HuH-7.5 (cell line): ENCODE measurements at regions not wholly inside any gene's neighbourhood (a gene's known extent, or its start where the extent isn't known, plus 50 kb on each side); places are given as distances from the start of the nearest gene placed in this dataset.

Source experiments
- DNase-seq: peaks from one replicate; pipeline ENCODE4 v3.0.0; 2011; ENCODE audit warnings: low spot score

- no peak for DNase-seq
Measured at GRCh38 chr14:62546862-62547474, 498.3 kb downstream of the KCNH5 start.

GRCh38 chr14:62557416-62557815 lies 487.8 kb downstream of the KCNH5 start:
- DNase-seq: no peak

DNA sequence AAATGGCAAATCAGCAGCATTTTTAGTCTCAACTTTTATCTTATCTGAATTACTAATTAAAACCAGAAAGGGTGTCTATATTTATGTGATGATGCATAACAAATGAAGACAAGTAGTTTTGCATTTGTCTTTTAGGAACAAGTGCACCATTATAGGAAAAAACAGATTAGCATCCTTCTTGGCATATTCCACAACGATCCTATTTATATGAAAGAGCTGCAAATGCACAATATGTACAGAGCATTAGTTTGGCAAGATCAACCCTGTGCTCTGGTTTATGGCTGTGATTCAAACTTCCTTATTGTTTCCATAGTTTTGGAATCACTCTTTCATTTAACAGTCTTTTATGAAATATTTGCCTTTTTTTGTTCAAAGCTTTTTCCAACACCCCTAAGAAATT lies 486.8 kb downstream of the KCNH5 start:
- DNase-seq: no peak

GRCh38 chr14:62585247-62585646 lies 460.0 kb downstream of the KCNH5 start:
- no peak for DNase-seq

DNA sequence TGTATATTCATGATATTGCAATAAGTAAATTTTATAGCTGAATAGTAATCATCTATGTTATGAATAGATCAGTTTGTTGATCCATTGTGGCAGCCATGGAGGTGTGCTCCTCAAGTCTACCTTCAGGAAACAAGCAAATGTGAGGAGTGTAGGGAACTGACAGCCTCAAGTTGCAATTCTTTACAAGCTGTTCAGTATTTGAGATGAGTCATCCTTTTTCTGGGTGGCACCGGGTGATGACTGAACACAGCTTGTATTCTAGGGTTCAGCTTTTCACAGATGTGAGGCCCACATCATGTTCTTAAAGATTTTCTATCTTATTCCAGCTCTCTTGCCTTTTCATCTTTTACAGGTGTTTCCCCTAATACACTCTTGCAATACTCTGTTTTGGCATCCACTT lies 452.4 kb downstream of the KCNH5 start:
- DNase-seq: no peak

DNA sequence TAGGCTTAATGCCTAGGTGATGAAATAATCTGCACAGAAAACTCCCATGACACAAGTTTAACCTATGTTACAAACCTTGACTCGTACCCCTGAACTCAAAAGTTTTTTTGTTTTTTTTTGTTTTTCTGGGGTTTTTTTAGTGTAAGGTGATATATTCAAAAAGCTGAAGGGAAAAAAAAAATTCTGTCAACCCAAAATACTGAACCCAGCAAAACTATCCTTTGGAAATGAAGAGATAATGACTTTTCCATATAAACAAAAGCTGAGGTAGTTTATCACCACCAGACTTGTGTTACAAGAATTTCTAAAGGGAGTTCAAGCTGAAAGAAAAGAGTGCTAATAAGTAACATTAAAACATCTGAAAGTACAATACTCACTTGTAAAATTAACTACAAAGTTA lies 448.1 kb downstream of the KCNH5 start:
- DNase-seq: no peak

DNA sequence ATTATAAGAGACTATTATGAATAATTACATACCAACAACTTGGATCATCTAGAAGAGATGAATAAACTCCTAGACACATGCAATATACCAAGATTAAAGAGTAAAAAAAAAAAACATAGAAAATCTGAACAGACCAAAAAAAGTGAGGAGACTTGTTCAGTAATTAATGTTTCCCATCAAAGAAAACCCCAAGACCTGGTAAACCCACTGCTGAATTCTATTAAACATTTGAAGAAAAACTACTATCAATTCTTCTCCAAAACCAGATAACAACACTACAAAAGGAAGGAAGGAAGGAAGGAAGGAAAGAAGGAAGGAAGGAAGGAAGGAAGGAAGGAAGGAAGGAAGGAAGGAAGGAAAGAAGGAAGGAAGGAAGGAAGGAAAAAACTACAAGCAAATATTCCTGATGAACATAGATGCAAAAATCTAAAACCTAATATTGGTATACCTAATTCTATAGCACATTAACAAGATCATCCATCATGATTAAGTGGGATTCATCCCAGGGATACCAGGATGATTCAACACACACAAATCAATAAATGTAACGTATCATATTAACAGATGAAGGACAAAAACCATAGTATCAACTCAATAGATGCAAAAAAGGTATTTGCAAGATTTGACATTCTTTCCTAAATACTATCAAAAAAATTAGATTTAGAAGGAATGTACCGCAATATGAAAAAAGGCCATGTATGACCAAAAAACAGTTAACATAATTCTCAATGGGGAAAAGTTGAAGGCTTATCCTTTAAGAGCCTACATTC lies 445.5 kb downstream of the KCNH5 start:
- no peak for DNase-seq

DNA sequence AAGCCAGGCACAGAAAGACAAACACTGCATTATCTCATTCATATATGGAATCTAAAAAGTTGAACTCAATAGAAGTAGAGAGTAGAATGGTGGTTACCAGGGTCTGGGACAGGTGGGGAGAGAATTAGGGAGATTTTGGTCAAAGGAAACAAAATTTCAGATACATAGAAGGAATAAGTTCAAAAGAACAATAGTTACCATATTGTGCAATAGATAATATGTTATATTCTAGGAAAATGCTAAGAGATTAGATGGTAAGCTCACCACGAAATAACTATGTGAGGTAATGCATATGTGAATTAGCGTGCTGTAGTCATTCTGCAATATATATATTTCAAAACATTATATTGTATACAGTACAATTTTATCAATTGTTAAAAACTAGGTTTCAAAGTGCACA lies 442.5 kb downstream of the KCNH5 start:
- DNase-seq: no peak

GRCh38 chr14:62604524-62604923 lies 440.7 kb downstream of the KCNH5 start:
- no peak for DNase-seq

DNA sequence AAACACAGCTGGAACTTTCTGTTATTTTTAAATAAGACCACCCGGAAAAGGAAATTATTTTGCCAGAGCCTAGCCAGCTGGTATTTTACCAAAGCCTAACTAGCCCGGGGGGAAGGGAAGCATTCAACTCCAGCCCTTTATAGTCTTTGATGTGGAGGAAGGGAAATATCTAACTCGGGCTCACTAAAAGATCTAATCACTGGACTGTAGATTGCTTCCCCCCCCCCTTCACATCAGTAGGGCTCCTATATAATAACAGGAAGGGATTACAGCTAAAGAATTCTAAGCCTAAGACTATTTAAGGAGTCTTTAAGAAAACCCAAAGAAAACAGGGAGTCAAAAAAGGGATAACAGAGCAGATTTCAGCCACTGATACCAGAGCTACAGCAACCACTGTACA lies 431.1 kb downstream of the KCNH5 start:
- no peak for DNase-seq

DNA sequence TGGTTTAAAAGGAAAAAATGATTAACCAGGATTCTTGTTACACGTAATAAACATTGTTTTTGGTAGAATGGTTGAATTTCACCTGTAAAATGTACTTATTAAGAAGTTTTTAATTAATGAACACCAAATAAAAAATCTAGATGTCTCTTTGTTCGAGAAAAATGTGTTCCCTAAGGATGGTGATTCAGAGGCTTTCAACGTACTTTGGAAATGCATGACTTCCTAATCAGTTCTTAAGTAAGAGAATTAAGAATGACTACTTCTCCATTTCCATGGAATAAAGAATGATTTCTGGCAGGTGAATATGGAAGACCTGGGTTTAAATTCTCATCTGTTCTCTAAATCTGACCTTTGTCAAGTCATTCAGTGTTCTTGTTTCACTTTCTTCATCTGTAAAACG lies 428.6 kb downstream of the KCNH5 start:
- DNase-seq: no peak

DNA sequence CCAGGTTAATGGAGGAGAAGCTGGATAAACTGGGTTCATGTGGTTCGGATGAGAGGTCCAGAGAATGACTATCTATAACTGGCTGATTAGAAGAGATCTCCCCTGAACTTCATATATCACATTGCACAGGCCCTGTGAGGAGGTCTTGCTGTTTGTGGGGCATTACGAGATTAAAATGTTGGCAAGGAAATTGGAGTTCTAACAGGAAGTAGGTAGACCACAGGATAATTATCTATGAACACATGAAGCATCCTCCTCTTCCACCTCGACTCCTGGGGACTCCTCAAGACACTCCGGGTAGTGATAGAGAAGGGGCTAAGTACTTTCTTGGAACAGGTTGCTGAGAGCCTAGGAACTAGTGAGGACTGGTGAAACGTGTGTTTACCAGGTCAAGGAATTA lies 418.8 kb downstream of the KCNH5 start:
- no peak for DNase-seq

GRCh38 chr14:62629176-62629725 lies 416.0 kb downstream of the KCNH5 start:
- no peak for DNase-seq

DNA sequence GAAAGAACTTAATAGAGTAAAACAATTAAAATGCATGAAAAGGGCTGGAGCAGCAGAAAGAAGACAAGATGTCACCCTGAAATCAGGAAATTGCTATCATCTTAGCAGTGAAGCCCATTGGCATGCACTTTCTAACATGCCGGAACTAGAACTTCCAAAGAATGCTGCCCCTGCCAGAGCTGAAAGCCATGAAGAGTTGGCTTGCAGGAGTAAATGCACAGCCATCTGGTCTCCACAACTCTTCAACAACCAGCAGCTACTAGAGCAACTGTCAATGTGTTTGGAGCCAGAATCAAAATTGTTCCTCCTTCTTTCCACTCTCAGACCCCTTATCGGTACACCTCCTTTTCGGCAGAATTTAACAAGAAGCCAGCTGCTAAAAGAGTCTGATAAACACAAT lies 414.1 kb downstream of the KCNH5 start:
- no peak for DNase-seq

GRCh38 chr14:62632771-62633170 lies 412.5 kb downstream of the KCNH5 start:
- DNase-seq: no peak

DNA sequence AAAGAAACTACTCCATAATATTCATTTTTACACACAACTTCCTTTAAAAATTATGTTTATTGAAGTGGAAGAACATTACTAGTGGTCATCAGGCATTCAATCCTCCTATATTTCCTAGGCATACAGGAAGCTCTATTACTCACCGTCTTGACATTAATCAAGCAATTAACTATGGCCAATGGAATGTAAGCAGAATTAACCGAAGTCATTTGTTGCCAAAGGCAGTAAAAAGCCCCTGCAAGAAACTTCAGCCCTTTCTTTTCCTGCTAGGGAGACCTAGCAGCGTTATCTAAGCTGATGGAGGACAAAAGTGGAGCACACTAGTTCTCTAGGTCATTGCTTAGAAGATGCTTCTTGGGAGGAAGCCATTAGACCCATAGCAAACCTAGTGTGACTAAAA lies 399.6 kb downstream of the KCNH5 start:
- DNase-seq: no peak
